ENCODE measurements at regions not wholly inside any gene's neighbourhood (a gene's known extent, or its start where the extent isn't known, plus 50 kb on each side); places are given as distances from the start of the nearest gene placed in this dataset.
"Not testable (repeated sequence)": the region's sequence is repeated elsewhere in the genome, so short reads cannot be mapped to it uniquely, and the experiment has no call there.

- no peak overlapping the region for H3K4me3 ChIP-seq (ENCODE audit: insufficient read depth in 1 of 2, low read depth in 1 of 2, low read length in 2 of 2)
Measured at GRCh38 chr11:23644443-23644842, 784.2 kb upstream of the CCDC179 start.

GRCh38 chr11:23652336-23652735 lies 792.1 kb upstream of the CCDC179 start:
- H3K27ac ChIP-seq (ENCODE audit: low read length, poor library complexity, severe bottlenecking); H2AFZ ChIP-seq (ENCODE audit: low read depth, low read length); H3K14ac ChIP-seq (ENCODE audit: low read length in 2 of 2); H3K4me1 ChIP-seq (ENCODE audit: control insufficient read depth, insufficient read depth, low read depth, low read length); H3K18ac ChIP-seq (ENCODE audit: low read depth in 1 of 2, low read length in 2 of 2); H3K27me3 ChIP-seq (ENCODE audit: control insufficient read depth in 1 of 2, insufficient read depth in 1 of 2, low read length in 2 of 2); H3K9me3 ChIP-seq (ENCODE audit: control insufficient read depth, low read length); H3K9ac ChIP-seq (ENCODE audit: low read length); H3K4me2 ChIP-seq (ENCODE audit: low read length, poor library complexity, severe bottlenecking); H4K91ac ChIP-seq (ENCODE audit: low read length); H3K36me3 ChIP-seq (ENCODE audit: control insufficient read depth in 1 of 2, insufficient read depth in 2 of 2, low read depth in 1 of 2, low read length in 2 of 2); H3K79me1 ChIP-seq (replicated peaks; ENCODE audit: low read length, poor library complexity, severe bottlenecking); H2BK120ac ChIP-seq (ENCODE audit: low read depth, low read length); H4K8ac ChIP-seq (ENCODE audit: low read length); H2BK12ac ChIP-seq (ENCODE audit: low read length in 2 of 2); H2AK5ac ChIP-seq (ENCODE audit: low read length, severe bottlenecking); H2BK15ac ChIP-seq (ENCODE audit: low read depth, poor library complexity, severe bottlenecking); DNase-seq; H3K4me3 ChIP-seq (ENCODE audit: insufficient read depth in 1 of 2, low read depth in 1 of 2, low read length in 2 of 2); H2BK5ac ChIP-seq (ENCODE audit: low read depth, low read length, poor library complexity, severe bottlenecking); H3K4ac ChIP-seq (ENCODE audit: low read depth in 1 of 2, low read length in 2 of 2); H3K23ac ChIP-seq (ENCODE audit: low read length in 2 of 2): not testable (repeated sequence)
- 91% methylated on average over 20 of the region's 20 CpGs for WGBS

More at GRCh38 chr11:23644443-23644842, 784.2 kb upstream of the CCDC179 start:
- no peak for DNase-seq
- Histone ChIP-seq H3K27ac (ENCODE audit: low read length, poor library complexity, severe bottlenecking) (no peak overlapping the region), H3K4me1 (ENCODE audit: control insufficient read depth, insufficient read depth, low read depth, low read length) (no peaks in the 10 kb centered on the region), H4K8ac (ENCODE audit: low read length) (no peak overlapping the region), H3K4me2 (ENCODE audit: low read length, poor library complexity, severe bottlenecking) (no peak overlapping the region), H2BK5ac (ENCODE audit: low read depth, low read length, poor library complexity, severe bottlenecking) (no peak overlapping the region), H3K36me3 (ENCODE audit: control insufficient read depth in 1 of 2, insufficient read depth in 2 of 2, low read depth in 1 of 2, low read length in 2 of 2) (no peaks in the 10 kb centered on the region), H3K18ac (ENCODE audit: low read depth in 1 of 2, low read length in 2 of 2) (no peak overlapping the region), H3K14ac (ENCODE audit: low read length in 2 of 2) (no peak overlapping the region), H2BK120ac (ENCODE audit: low read depth, low read length) (no peak overlapping the region), H3K4ac (ENCODE audit: low read depth in 1 of 2, low read length in 2 of 2) (no peak overlapping the region), H3K23ac (ENCODE audit: low read length in 2 of 2) (no peak overlapping the region), H3K9me3 (ENCODE audit: control insufficient read depth, low read length) (peaks cover 7% of the 10 kb centered on the region), H3K79me1 (replicated peaks; ENCODE audit: low read length, poor library complexity, severe bottlenecking) (no peaks in the 10 kb centered on the region), H3K9ac (ENCODE audit: low read length) (no peak overlapping the region), H2BK12ac (ENCODE audit: low read length in 2 of 2) (no peak overlapping the region), H2AK5ac (ENCODE audit: low read length, severe bottlenecking) (no peak overlapping the region), H2AFZ (ENCODE audit: low read depth, low read length) (no peak overlapping the region), H4K91ac (ENCODE audit: low read length) (no peak overlapping the region), H3K27me3 (ENCODE audit: control insufficient read depth in 1 of 2, insufficient read depth in 1 of 2, low read length in 2 of 2) (no peaks in the 10 kb centered on the region), H2BK15ac (ENCODE audit: low read depth, poor library complexity, severe bottlenecking) (no peak overlapping the region)
- WGBS, result 100% methylated on average over 1 of the region's 1 CpG

GRCh38 chr11:23653071-23653675 lies 792.9 kb upstream of the CCDC179 start:
- Histone ChIP-seq H3K27me3 (ENCODE audit: control insufficient read depth in 1 of 2, insufficient read depth in 1 of 2, low read length in 2 of 2) (no peaks in the 10 kb centered on the region), H2AFZ (ENCODE audit: low read depth, low read length) (no peak overlapping the region), H3K14ac (ENCODE audit: low read length in 2 of 2) (no peak overlapping the region), H3K18ac (ENCODE audit: low read depth in 1 of 2, low read length in 2 of 2) (no peak overlapping the region), H2BK15ac (ENCODE audit: low read depth, poor library complexity, severe bottlenecking) (no peak overlapping the region), H3K9me3 (ENCODE audit: control insufficient read depth, low read length) (no peaks in the 10 kb centered on the region), H2BK12ac (ENCODE audit: low read length in 2 of 2) (no peak overlapping the region), H3K79me1 (replicated peaks; ENCODE audit: low read length, poor library complexity, severe bottlenecking) (no peaks in the 10 kb centered on the region), H2AK5ac (ENCODE audit: low read length, severe bottlenecking) (no peak overlapping the region), H2BK5ac (ENCODE audit: low read depth, low read length, poor library complexity, severe bottlenecking) (no peak overlapping the region), H3K4me2 (ENCODE audit: low read length, poor library complexity, severe bottlenecking) (no peak overlapping the region), H3K36me3 (ENCODE audit: control insufficient read depth in 1 of 2, insufficient read depth in 2 of 2, low read depth in 1 of 2, low read length in 2 of 2) (no peaks in the 10 kb centered on the region), H3K23ac (ENCODE audit: low read length in 2 of 2) (no peak overlapping the region), H4K8ac (ENCODE audit: low read length) (no peak overlapping the region), H3K4ac (ENCODE audit: low read depth in 1 of 2, low read length in 2 of 2) (no peak overlapping the region), H3K9ac (ENCODE audit: low read length) (no peak overlapping the region), H3K27ac (ENCODE audit: low read length, poor library complexity, severe bottlenecking) (no peak overlapping the region), H3K4me3 (ENCODE audit: insufficient read depth in 1 of 2, low read depth in 1 of 2, low read length in 2 of 2) (no peak overlapping the region), H2BK120ac (ENCODE audit: low read depth, low read length) (no peak overlapping the region), H4K91ac (ENCODE audit: low read length) (no peak overlapping the region), H3K4me1 (ENCODE audit: control insufficient read depth, insufficient read depth, low read depth, low read length) (no peaks in the 10 kb centered on the region)
- 96% methylated on average over 30 of the region's 33 CpGs for WGBS
- DNase-seq, result no peak

- Histone ChIP-seq H3K23ac (ENCODE audit: low read length in 2 of 2) (no peak overlapping the region), H2BK12ac (ENCODE audit: low read length in 2 of 2) (no peak overlapping the region), H2AK5ac (ENCODE audit: low read length, severe bottlenecking) (no peak overlapping the region), H2BK15ac (ENCODE audit: low read depth, poor library complexity, severe bottlenecking) (no peak overlapping the region), H3K4ac (ENCODE audit: low read depth in 1 of 2, low read length in 2 of 2) (no peak overlapping the region), H2AFZ (ENCODE audit: low read depth, low read length) (no peak overlapping the region), H3K79me1 (replicated peaks; ENCODE audit: low read length, poor library complexity, severe bottlenecking) (no peaks in the 10 kb centered on the region), H3K14ac (ENCODE audit: low read length in 2 of 2) (no peak overlapping the region), H3K4me2 (ENCODE audit: low read length, poor library complexity, severe bottlenecking) (no peak overlapping the region), H4K8ac (ENCODE audit: low read length) (no peak overlapping the region), H2BK5ac (ENCODE audit: low read depth, low read length, poor library complexity, severe bottlenecking) (no peak overlapping the region), H2BK120ac (ENCODE audit: low read depth, low read length) (no peak overlapping the region), H3K9ac (ENCODE audit: low read length) (no peak overlapping the region), H3K27me3 (ENCODE audit: control insufficient read depth in 1 of 2, insufficient read depth in 1 of 2, low read length in 2 of 2) (no peaks in the 10 kb centered on the region), H3K18ac (ENCODE audit: low read depth in 1 of 2, low read length in 2 of 2) (no peak overlapping the region), H3K9me3 (ENCODE audit: control insufficient read depth, low read length) (no peaks in the 10 kb centered on the region), H3K4me1 (ENCODE audit: control insufficient read depth, insufficient read depth, low read depth, low read length) (no peaks in the 10 kb centered on the region), H3K4me3 (ENCODE audit: insufficient read depth in 1 of 2, low read depth in 1 of 2, low read length in 2 of 2) (no peak overlapping the region), H3K27ac (ENCODE audit: low read length, poor library complexity, severe bottlenecking) (no peak overlapping the region), H4K91ac (ENCODE audit: low read length) (no peak overlapping the region), H3K36me3 (ENCODE audit: control insufficient read depth in 1 of 2, insufficient read depth in 2 of 2, low read depth in 1 of 2, low read length in 2 of 2) (no peaks in the 10 kb centered on the region)
- DNase-seq, result no peak
- 100% methylated on average over 1 of the region's 1 CpG for WGBS
Measured at GRCh38 chr11:23668324-23668723, 808.0 kb upstream of the CCDC179 start.
